Osteoblast (primary cell): ENCODE measurements at regions not wholly inside any gene's neighbourhood (a gene's known extent, or its start where the extent isn't known, plus 50 kb on each side); places are given as distances from the start of the nearest gene placed in this dataset.

Experiments used
- DNase-seq: peaks from one replicate; pipeline ENCODE4 v3.0.0; 2011; ENCODE audit warnings: low spot score, mixed read lengths; ENCODE audit not compliant: insufficient read length; ENCODE audit errors: missing footprints
- H2AFZ ChIP-seq: 2 replicates; pipeline ENCODE4 v1.6.0; 2011; ENCODE audit warnings: mild to moderate bottlenecking, low read length
- H3K27ac ChIP-seq: 2 replicates; pipeline ENCODE4 v1.5.1; 2011; ENCODE audit warnings: mild to moderate bottlenecking, low read depth, low read length, moderate library complexity
- H3K27me3 ChIP-seq: 2 replicates; pipeline ENCODE4 v1.6.0; 2012; ENCODE audit warnings: mild to moderate bottlenecking, control low read depth, inconsistent platforms, low read length, moderate library complexity; ENCODE audit not compliant: insufficient read depth
- H3K36me3 ChIP-seq: 2 replicates; pipeline ENCODE4 v1.5.1; 2011; ENCODE audit warnings: mild to moderate bottlenecking, low read length, control low read depth, moderate library complexity; ENCODE audit not compliant: insufficient read depth
- H3K4me1 ChIP-seq: 2 replicates; pipeline ENCODE4 v1.5.1; 2011; ENCODE audit warnings: mild to moderate bottlenecking, low read length, control low read depth, moderate library complexity; ENCODE audit not compliant: insufficient read depth
- H3K4me2 ChIP-seq: 2 replicates; pipeline ENCODE4 v1.6.0; 2011; ENCODE audit warnings: mild to moderate bottlenecking, low read length; ENCODE audit not compliant: insufficient read depth
- H3K4me3 ChIP-seq: fragments of 200-600 bp; sonication (generic); 3 replicates; pipeline ENCODE4 v1.5.1; 2012; ENCODE audit warnings: mild to moderate bottlenecking, low read length, inconsistent platforms; ENCODE audit not compliant: insufficient read depth
- H3K79me2 ChIP-seq: 2 replicates; pipeline ENCODE4 v1.6.0; 2012; ENCODE audit warnings: mild to moderate bottlenecking, low read length, control low read depth, inconsistent platforms; ENCODE audit not compliant: insufficient read depth
- H3K9me3 ChIP-seq: 2 replicates; pipeline ENCODE4 v1.5.1; 2011; ENCODE audit warnings: low read depth, low read length, control low read depth
- H4K20me1 ChIP-seq: 2 replicates; pipeline ENCODE4 v1.6.0; 2012; ENCODE audit warnings: mild to moderate bottlenecking, low read length, control low read depth; ENCODE audit not compliant: insufficient read depth
- CTCF ChIP-seq: IDR thresholded peaks from 2 replicates; pipeline ENCODE4 v1.5.1; 2011; ENCODE audit warnings: mild to moderate bottlenecking, low read depth, low read length, moderate library complexity; ENCODE audit errors: extremely low read depth

GRCh38 chr6:21742238-21742660 lies 148.7 kb downstream of the SOX4 start:
- no peak for DNase-seq
- H3K79me2 ChIP-seq: no peaks in the 10 kb centered on the region
- TF ChIP-seq CTCF: no peak
- peak overlapping the region; percentile 47 for H3K27ac ChIP-seq
- H3K4me2 ChIP-seq: peak overlapping the region; percentile 39
- no peaks in the 10 kb centered on the region for H4K20me1 ChIP-seq
- peaks cover 18% of the 10 kb centered on the region for H3K4me1 ChIP-seq
- no peaks in the 10 kb centered on the region for H3K27me3 ChIP-seq
- no peaks in the 10 kb centered on the region for H3K36me3 ChIP-seq
- H3K9me3 ChIP-seq: no peaks in the 10 kb centered on the region
- H2AFZ ChIP-seq: no peak overlapping the region
- H3K4me3 ChIP-seq: no peak overlapping the region

DNA sequence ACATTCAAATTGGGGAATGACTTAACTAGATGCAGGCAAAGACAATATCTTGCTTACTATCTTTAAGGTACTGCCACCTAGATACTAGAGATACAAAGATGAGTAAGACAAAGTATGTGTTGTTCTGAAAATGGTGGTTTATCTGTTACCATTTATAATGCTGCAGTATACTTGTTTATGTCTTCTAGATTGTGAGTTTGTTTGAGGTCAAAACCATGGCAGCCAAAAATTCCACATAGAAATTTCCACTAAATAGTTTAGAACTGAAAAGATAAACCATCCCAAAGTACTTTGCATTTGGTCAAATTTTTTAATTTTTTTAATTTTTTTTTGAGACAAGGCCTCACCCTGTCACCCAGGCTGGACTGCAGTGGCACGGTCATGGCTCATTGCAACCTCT lies 150.8 kb downstream of the SOX4 start:
- no peak for TF ChIP-seq CTCF
- H3K4me1 ChIP-seq: peaks cover 27% of the 10 kb centered on the region
- no peak for DNase-seq

DNA sequence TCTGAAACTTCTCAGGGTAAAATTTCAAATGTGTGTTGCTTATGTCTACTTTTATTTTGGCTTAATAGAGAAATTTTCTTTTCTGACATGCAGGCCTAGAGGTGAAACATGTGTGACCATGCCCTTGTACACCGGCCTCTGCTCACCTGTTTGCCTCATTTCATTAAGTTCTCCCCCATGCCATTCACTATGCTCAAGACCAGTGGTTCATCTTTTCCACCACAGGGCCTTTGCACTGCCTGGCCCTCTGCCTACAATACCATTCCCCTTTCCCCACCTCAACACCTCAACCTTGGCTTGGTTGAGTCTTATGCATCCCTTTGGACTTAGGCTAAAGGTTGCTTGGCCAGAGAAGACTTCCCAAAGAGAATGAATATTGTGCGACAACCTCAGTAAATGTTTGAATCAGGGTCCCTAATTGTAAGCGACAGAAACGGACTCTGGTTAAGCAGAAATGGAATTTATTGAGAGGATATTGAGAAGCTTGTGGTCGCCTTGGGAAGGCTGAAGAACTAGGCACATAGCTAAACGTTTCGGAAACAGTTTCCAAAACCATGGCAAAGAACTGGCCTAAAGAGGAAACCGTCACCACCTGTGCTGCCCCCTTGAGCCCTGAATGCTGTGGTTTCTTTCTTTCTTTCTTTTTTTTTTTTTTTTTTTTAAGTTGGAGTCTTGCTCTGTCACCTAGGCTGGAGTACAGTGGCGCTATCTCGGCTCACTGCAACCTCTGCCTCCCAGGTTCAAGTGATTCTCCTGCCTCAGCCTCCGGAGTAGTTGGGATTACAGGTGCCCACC lies 152.2 kb downstream of the SOX4 start:
- Histone ChIP-seq H3K9me3 (no peaks in the 10 kb centered on the region), H3K36me3 (no peaks in the 10 kb centered on the region), H3K4me2 (no peak overlapping the region), H3K4me3 (no peak overlapping the region), H4K20me1 (no peaks in the 10 kb centered on the region), H2AFZ (no peak overlapping the region), H3K27ac (no peak overlapping the region), H3K79me2 (no peaks in the 10 kb centered on the region), H3K4me1 (peaks cover 27% of the 10 kb centered on the region), H3K27me3 (no peaks in the 10 kb centered on the region)
- TF ChIP-seq CTCF: no peak
- no peak for DNase-seq

More for the DNA sequence above, 150.8 kb downstream of the SOX4 start:
- no peak overlapping the region for H2AFZ ChIP-seq
- H3K9me3 ChIP-seq: no peaks in the 10 kb centered on the region
- no peaks in the 10 kb centered on the region for H3K79me2 ChIP-seq
- H3K27ac ChIP-seq: no peak overlapping the region
- H3K36me3 ChIP-seq: no peaks in the 10 kb centered on the region
- no peaks in the 10 kb centered on the region for H3K27me3 ChIP-seq
- H3K4me3 ChIP-seq: no peak overlapping the region
- H3K4me2 ChIP-seq: no peak overlapping the region
- no peaks in the 10 kb centered on the region for H4K20me1 ChIP-seq

- Histone ChIP-seq H3K27me3 (no peaks in the 10 kb centered on the region), H3K27ac (no peak overlapping the region), H3K9me3 (no peaks in the 10 kb centered on the region), H3K36me3 (no peaks in the 10 kb centered on the region), H2AFZ (no peak overlapping the region), H3K4me3 (no peak overlapping the region), H4K20me1 (no peaks in the 10 kb centered on the region), H3K79me2 (no peaks in the 10 kb centered on the region), H3K4me1 (peaks cover 22% of the 10 kb centered on the region), H3K4me2 (no peak overlapping the region)
- no peak for TF ChIP-seq CTCF
- no peak for DNase-seq
These were observed 153.9 kb downstream of the SOX4 start for GRCh38 chr6:21747441-21747840.
